AG04449 (cell line): ENCODE measurements at regions not wholly inside any gene's neighbourhood (a gene's known extent, or its start where the extent isn't known, plus 50 kb on each side); places are given as distances from the start of the nearest gene placed in this dataset.

ENCODE experiments used
- CTCF ChIA-PET: fragments of 350-600 bp; formaldehyde crosslinking; extraction: SDS; loops from one replicate; lab custom pipeline; 2021; ENCODE audit warnings: antibody characterized with exemption; lab: Yijun Ruan, JAX
- POLR2A ChIA-PET: fragments of 400-600, 350-600 bp; formaldehyde crosslinking; extraction: SDS; loops from one replicate; lab custom pipeline; 2020; ENCODE audit warnings: antibody characterized with exemption, inconsistent platforms; lab: Yijun Ruan, JAX
- DNase-seq: peaks from one replicate; pipeline ENCODE4 v3.0.0-alpha.2; 2010; ENCODE audit warnings: low read depth, low spot score
- H3K4me3 ChIP-seq: 2 replicates; pipeline ENCODE4 v1.5.1; 2011; ENCODE audit warnings: low read depth, mild to moderate bottlenecking, control low read depth, low read length
- CTCF ChIP-seq: IDR thresholded peaks from one replicate; pipeline ENCODE4 v1.5.1; 2011; ENCODE audit warnings: mild to moderate bottlenecking, moderate library complexity, low read length, control low read depth, inconsistent platforms; ENCODE audit not compliant: insufficient read depth; ENCODE audit errors: missing control alignments

GRCh38 chr14:95445676-95446075 is 70.8 kb downstream of the SYNE3 start:
- TF ChIP-seq CTCF = no peak
- DNase-seq = no peak
- POLR2A ChIA-PET = no interaction called here
- no peak overlapping the region for H3K4me3 ChIP-seq
- CTCF ChIA-PET = interaction anchor here (0.8 to 12.4 kb wide), 14 partner anchors 7 to 114 kb away, joined by 3 to 201 read pairs (median 8); no protein-coding TSS in a partner anchor

GRCh38 chr14:95445161-95445560 is 71.3 kb downstream of the SYNE3 start:
- no peak for TF ChIP-seq CTCF
- ChIA-PET CTCF (interaction anchor here (0.8 to 12.4 kb wide), 15 partner anchors 8 to 115 kb away, joined by 3 to 201 read pairs (median 7); no protein-coding TSS in a partner anchor), POLR2A (no interaction called here)
- no peak overlapping the region for H3K4me3 ChIP-seq
- no peak for DNase-seq

GRCh38 chr14:95444132-95445129 is 72.0 kb downstream of the SYNE3 start:
- POLR2A ChIA-PET = no interaction called here
- no peak for DNase-seq
- H3K4me3 ChIP-seq = no peak overlapping the region
- no peak for TF ChIP-seq CTCF
- CTCF ChIA-PET = interaction anchor here (0.7 to 12.4 kb wide), 22 partner anchors 8 to 550 kb away, joined by 3 to 201 read pairs (median 4); partner anchors contain the start of gene SYNE3

GRCh38 chr14:95442633-95443021 is 73.8 kb downstream of the SYNE3 start:
- ChIA-PET POLR2A (interaction anchor here (0.8 to 1.0 kb wide), 3 partner anchors 74 to 85 kb away, joined by 3 to 4 read pairs (median 3); partner anchors contain the start of gene SYNE3), CTCF (interaction anchor here (0.7 to 12.4 kb wide), 35 partner anchors 9 to 753 kb away, joined by 3 to 201 read pairs (median 7); partner anchors contain the start of gene SYNE3)
- TF ChIP-seq CTCF = peak; percentile 93
- no peak overlapping the region for H3K4me3 ChIP-seq
- DNase-seq = no peak

- ChIA-PET POLR2A (interaction anchor here (0.8 to 1.0 kb wide), 3 partner anchors 74 to 85 kb away, joined by 3 to 4 read pairs (median 3); partner anchors contain the start of gene SYNE3), CTCF (interaction anchor here (0.7 to 12.4 kb wide), 37 partner anchors 9 to 753 kb away, joined by 3 to 201 read pairs (median 7); partner anchors contain the start of gene SYNE3)
- TF ChIP-seq CTCF = no peak
- no peak overlapping the region for H3K4me3 ChIP-seq
- no peak for DNase-seq
Observed at GRCh38 chr14:95442016-95442632, 74.3 kb downstream of the SYNE3 start.
